Lung (tissue), 11 donors: ENCODE measurements at regions not wholly inside any gene's neighbourhood (a gene's known extent, or its start where the extent isn't known, plus 50 kb on each side); places are given as distances from the start of the nearest gene placed in this dataset.

ENCODE experiments used
- ATAC-seq: fragments of 200-7000 bp; cut with Tn5 transposase; one replicate; pipeline ENCODE4 v1.9.1; 2020; ENCODE audit warnings: moderate number of reproducible peaks; ENCODE audit not compliant: insufficient read depth, low FRiP score
- DNase-seq, 3 donors: peaks; one replicate each; pipeline ENCODE4 v3.0.0-alpha.2; 2013 to 2017
- H3K27ac ChIP-seq, 2 donors: one replicate each; pipeline ENCODE4 v1.5.1; 2013; ENCODE audit warnings: mild to moderate bottlenecking in 2 of 2, moderate library complexity in 2 of 2, control low read depth in 1 of 2, inconsistent platforms in 1 of 2, low read depth in 1 of 2, low read length in 1 of 2
- H3K27me3 ChIP-seq, 3 donors: one replicate each; pipeline ENCODE4 v1.5.1; 2013; ENCODE audit warnings: low read length in 2 of 3; ENCODE audit not compliant: control insufficient read depth in 3 of 3, insufficient read depth in 3 of 3
- H3K36me3 ChIP-seq, 4 donors: one replicate each; pipeline ENCODE4 v1.5.1; 2013; ENCODE audit warnings: low read length in 4 of 4, mild to moderate bottlenecking in 1 of 4, moderate library complexity in 1 of 4; ENCODE audit not compliant: control insufficient read depth in 4 of 4, insufficient read depth in 4 of 4
- H3K4me1 ChIP-seq, 5 donors: one replicate each; pipeline ENCODE4 v1.5.1; 2013; ENCODE audit warnings: low read length in 5 of 5, mild to moderate bottlenecking in 2 of 5, moderate library complexity in 1 of 5; ENCODE audit not compliant: control insufficient read depth in 5 of 5, insufficient read depth in 5 of 5
- H3K4me3 ChIP-seq: one replicate; pipeline ENCODE4 v1.5.1; 2013; ENCODE audit warnings: mild to moderate bottlenecking, control low read depth, moderate library complexity
- H3K9ac ChIP-seq, 2 donors: one replicate each; pipeline ENCODE4 v1.5.1; 2013; ENCODE audit warnings: low read length in 2 of 2, control low read depth in 1 of 2; ENCODE audit not compliant: insufficient read depth in 1 of 2
- H3K9me3 ChIP-seq, 4 donors: one replicate each; pipeline ENCODE4 v1.5.1; 2013; ENCODE audit warnings: low read length in 3 of 4, mild to moderate bottlenecking in 1 of 4, moderate library complexity in 1 of 4; ENCODE audit not compliant: control insufficient read depth in 4 of 4, insufficient read depth in 3 of 4
- WGBS, 2 donors: extraction: QIAGEN DNeasy Blood & Tissue Kit; methylation state at CpG; one replicate each; pipeline ENCODE4 v1.1.7; 2013; 5-methylcytosine and 5-hydroxymethylcytosine counted together
- TF ChIP-seq, protein P1 (sequence below): IDR thresholded peaks from 2 replicates; pipeline ENCODE4 v1.5.1; 2012; ENCODE audit warnings: mild to moderate bottlenecking; ENCODE audit errors: control extremely low read depth, extremely low read depth
- donor health status: control.
- donor health status: control.
- donor health status: Bipolar disorder and iron deficiency.
- donor health status: healthy.
- donor health status: DM: yes; HTN: yes; CAD: no.

DNA sequence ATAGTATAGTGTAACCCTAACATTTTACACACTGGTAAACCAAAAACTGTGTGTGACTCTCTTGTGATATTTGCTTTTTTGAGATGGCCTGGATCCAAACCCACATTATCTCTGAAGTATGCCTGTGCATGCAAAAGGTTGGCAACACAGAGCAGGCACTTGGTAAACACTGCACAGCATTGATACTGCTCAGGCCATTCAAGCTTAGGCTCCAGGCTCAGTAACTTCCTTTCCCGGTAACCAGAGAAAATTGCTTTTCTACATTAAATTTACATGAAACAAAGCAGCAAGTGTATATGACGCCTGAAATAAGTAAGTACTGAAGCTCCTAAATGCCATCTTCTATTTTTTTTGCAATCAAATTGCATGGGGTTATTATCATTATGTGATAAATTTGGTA, 205.7 kb downstream of the EPM2A start:
- DNase-seq (no peak), ATAC-seq (no peak)
- TF ChIP-seq, protein P1, sequence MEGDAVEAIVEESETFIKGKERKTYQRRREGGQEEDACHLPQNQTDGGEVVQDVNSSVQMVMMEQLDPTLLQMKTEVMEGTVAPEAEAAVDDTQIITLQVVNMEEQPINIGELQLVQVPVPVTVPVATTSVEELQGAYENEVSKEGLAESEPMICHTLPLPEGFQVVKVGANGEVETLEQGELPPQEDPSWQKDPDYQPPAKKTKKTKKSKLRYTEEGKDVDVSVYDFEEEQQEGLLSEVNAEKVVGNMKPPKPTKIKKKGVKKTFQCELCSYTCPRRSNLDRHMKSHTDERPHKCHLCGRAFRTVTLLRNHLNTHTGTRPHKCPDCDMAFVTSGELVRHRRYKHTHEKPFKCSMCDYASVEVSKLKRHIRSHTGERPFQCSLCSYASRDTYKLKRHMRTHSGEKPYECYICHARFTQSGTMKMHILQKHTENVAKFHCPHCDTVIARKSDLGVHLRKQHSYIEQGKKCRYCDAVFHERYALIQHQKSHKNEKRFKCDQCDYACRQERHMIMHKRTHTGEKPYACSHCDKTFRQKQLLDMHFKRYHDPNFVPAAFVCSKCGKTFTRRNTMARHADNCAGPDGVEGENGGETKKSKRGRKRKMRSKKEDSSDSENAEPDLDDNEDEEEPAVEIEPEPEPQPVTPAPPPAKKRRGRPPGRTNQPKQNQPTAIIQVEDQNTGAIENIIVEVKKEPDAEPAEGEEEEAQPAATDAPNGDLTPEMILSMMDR = no peak
- Histone ChIP-seq H3K27me3 (no peaks in the 10 kb centered on the region), H3K27ac (no peak overlapping the region), H3K4me1 (no peaks in the 10 kb centered on the region), H3K9me3 (no peaks in the 10 kb centered on the region), H3K4me3 (no peak overlapping the region), H3K36me3 (no peaks in the 10 kb centered on the region), H3K9ac (no peak overlapping the region)
- 48 to 59% methylated on average over 2 of the region's 2 CpGs for WGBS, 2 donors

DNA sequence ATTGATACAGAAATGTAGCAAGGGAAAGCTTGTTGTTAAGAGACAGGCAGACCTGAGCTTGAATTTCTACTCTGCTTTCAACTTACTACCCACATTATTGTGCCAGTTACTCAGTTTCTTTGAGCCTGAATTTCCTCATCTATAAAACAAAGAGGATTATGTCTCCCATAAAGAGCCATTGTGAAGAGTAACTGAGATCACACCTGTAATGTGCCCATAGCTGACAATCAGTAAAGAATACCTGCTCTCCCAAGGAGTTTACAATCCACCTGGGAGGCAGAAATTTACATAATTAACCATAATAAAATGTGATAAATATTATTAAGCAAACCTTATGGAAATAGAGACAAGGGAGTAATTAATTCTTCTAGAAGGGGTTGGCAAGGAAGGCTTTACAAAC, 204.9 kb downstream of the EPM2A start:
- H3K27me3 ChIP-seq = no peaks in the 10 kb centered on the region
- H3K9ac ChIP-seq = no peak overlapping the region
- H3K36me3 ChIP-seq = no peaks in the 10 kb centered on the region
- no peaks in the 10 kb centered on the region for H3K9me3 ChIP-seq
- H3K27ac ChIP-seq = no peak overlapping the region
- no peak overlapping the region for H3K4me3 ChIP-seq
- DNase-seq = no peak
- TF ChIP-seq, protein P1 = no peak
- H3K4me1 ChIP-seq = no peaks in the 10 kb centered on the region
- ATAC-seq = no peak

DNA sequence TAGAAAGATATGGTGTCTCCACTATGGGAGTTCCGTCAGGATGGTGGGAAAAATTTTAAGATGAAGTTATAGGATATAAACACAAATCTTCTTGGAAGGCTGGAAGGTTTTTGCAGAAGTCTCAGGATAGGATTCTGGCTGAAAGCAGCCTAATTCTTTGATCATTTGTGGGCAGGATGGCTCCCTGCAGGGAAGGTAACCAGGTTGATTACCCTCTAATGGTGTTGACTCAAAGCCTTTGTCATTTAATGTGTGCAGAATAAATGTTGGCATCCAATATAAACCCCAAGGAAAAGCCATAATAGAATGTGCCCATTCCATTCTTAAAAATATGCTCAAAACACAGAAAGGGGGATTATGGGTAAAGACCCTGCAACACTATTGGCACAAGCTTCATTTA, 204.3 kb downstream of the EPM2A start:
- ATAC-seq (no peak), DNase-seq (no peak)
- Histone ChIP-seq H3K4me1 (no peaks in the 10 kb centered on the region), H3K36me3 (no peaks in the 10 kb centered on the region), H3K9ac (no peak overlapping the region), H3K4me3 (no peak overlapping the region), H3K9me3 (no peaks in the 10 kb centered on the region), H3K27ac (no peak overlapping the region), H3K27me3 (no peaks in the 10 kb centered on the region)
- 47 to 52% methylated on average over 1 of the region's 1 CpG for WGBS, 2 donors
- TF ChIP-seq, protein P1 = no peak

DNA sequence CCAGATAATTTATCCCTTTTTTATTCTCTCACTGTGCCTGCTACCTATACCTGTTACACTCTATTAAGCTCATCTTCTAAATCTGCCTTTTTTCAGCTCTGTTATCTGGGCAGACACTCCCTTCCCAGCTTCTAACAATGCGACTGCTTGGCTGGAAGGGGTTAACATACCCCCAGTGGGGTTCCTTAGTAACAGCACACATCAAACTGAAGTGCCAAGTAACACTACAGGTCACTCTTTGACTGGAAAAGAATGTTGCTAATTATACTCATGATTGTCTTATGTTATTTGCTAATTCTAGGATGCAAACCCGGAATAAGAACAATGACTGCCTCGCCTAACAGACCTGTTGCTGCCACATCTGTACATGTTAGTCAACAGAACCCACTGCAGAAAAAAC, 203.5 kb downstream of the EPM2A start:
- H3K27me3 ChIP-seq = no peaks in the 10 kb centered on the region
- DNase-seq = no peak
- no peaks in the 10 kb centered on the region for H3K9me3 ChIP-seq
- H3K27ac ChIP-seq = no peak overlapping the region
- H3K4me1 ChIP-seq = no peaks in the 10 kb centered on the region
- ATAC-seq = no peak
- TF ChIP-seq, protein P1 = no peak
- H3K9ac ChIP-seq = no peak overlapping the region
- WGBS, 2 donors = 31 to 38% methylated on average over 3 of the region's 3 CpGs
- H3K36me3 ChIP-seq = no peaks in the 10 kb centered on the region
- no peak overlapping the region for H3K4me3 ChIP-seq
